Skeletal muscle tissue (tissue), 3 donors: ENCODE measurements at regions not wholly inside any gene's neighbourhood (a gene's known extent, or its start where the extent isn't known, plus 50 kb on each side); places are given as distances from the start of the nearest gene placed in this dataset.
A peak's percentile ranks its signal among the peaks of the same experiment; 100 is the strongest.
"Not testable (repeated sequence)": the region's sequence is repeated elsewhere in the genome, so short reads cannot be mapped to it uniquely, and the experiment has no call there.

Source experiments
- H3K27ac ChIP-seq: one replicate; pipeline ENCODE4 v1.7.0; 2013; ENCODE audit warnings: mild to moderate bottlenecking, low read depth, low read length, inconsistent platforms
- H3K27me3 ChIP-seq, 3 donors: one replicate each; pipeline ENCODE4 v1.7.0; 2013; ENCODE audit warnings: low read length in 3 of 3; ENCODE audit not compliant: control insufficient read depth in 3 of 3, insufficient read depth in 3 of 3
- H3K36me3 ChIP-seq, 3 donors: one replicate each; pipeline ENCODE4 v1.7.0; 2013; ENCODE audit warnings: low read length in 3 of 3; ENCODE audit not compliant: control insufficient read depth in 3 of 3, insufficient read depth in 3 of 3
- H3K4me1 ChIP-seq, 3 donors: one replicate each; pipeline ENCODE4 v1.7.0; 2013; ENCODE audit warnings: low read length in 3 of 3, mild to moderate bottlenecking in 3 of 3; ENCODE audit not compliant: control insufficient read depth in 3 of 3, insufficient read depth in 3 of 3
- H3K4me3 ChIP-seq, 3 donors: one replicate each; pipeline ENCODE4 v1.7.0; 2013; ENCODE audit warnings: low read length in 3 of 3
- H3K9ac ChIP-seq, 3 donors: one replicate each; pipeline ENCODE4 v1.7.0; 2013; ENCODE audit warnings: low read length in 3 of 3, mild to moderate bottlenecking in 3 of 3, moderate library complexity in 2 of 3, low read depth in 1 of 3
- H3K9me3 ChIP-seq, 3 donors: one replicate each; pipeline ENCODE4 v1.7.0; 2013; ENCODE audit warnings: low read length in 3 of 3; ENCODE audit not compliant: control insufficient read depth in 3 of 3
- donor health status: Osteomylitis.

DNA sequence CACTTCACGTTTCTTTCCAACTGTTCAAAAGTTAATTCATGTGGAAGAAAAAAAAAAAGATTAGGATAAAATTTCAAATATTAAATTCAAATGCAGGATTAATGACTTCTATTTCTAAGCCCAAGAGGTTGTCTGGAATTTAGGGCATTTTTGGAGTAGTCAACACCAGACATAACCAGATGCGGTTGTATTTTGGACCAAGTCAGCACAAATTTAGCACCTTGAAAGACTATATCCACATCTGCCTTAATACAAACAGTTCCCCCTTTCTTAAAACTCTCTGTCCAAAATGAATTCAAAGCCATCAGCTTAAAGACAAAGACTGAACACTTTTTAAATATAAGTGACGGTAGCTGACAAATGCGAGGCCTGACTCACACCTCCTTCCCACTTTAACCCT is 282.9 kb downstream of the C16orf95 start:
- no peaks in the 10 kb centered on the region for H3K9me3 ChIP-seq
- no peak overlapping the region for H3K9ac ChIP-seq
- no peak overlapping the region for H3K4me3 ChIP-seq
- H3K27me3 ChIP-seq, result peaks cover 0 to 6% (median 4%) of the 10 kb centered on the region in 3 donors
- H3K36me3 ChIP-seq, result no peaks in the 10 kb centered on the region
- peaks cover 0 to 17% (median 16%) of the 10 kb centered on the region in 3 donors for H3K4me1 ChIP-seq
- peak overlapping the region; percentile 83 for H3K27ac ChIP-seq

GRCh38 chr16:87035053-87035452 is 282.1 kb downstream of the C16orf95 start:
- Histone ChIP-seq H3K4me3 (no peak overlapping the region), H3K27me3 (peaks cover 0 to 9% (median 4%) of the 10 kb centered on the region in 3 donors), H3K36me3 (no peaks in the 10 kb centered on the region), H3K9ac (no peak overlapping the region), H3K4me1 (peaks cover 0 to 17% (median 16%) of the 10 kb centered on the region in 3 donors), H3K9me3 (no peaks in the 10 kb centered on the region), H3K27ac (no peak overlapping the region)

- Histone ChIP-seq H3K9me3 (no peaks in the 10 kb centered on the region), H3K9ac (no peak overlapping the region), H3K4me1 (peaks cover 0 to 16% (median 16%) of the 10 kb centered on the region in 3 donors), H3K27ac (no peak overlapping the region), H3K27me3 (peaks cover 4 to 26% (median 9%) of the 10 kb centered on the region in 3 donors), H3K4me3 (no peak overlapping the region), H3K36me3 (no peaks in the 10 kb centered on the region)
Observed at GRCh38 chr16:87037012-87037411, 280.2 kb downstream of the C16orf95 start.

DNA sequence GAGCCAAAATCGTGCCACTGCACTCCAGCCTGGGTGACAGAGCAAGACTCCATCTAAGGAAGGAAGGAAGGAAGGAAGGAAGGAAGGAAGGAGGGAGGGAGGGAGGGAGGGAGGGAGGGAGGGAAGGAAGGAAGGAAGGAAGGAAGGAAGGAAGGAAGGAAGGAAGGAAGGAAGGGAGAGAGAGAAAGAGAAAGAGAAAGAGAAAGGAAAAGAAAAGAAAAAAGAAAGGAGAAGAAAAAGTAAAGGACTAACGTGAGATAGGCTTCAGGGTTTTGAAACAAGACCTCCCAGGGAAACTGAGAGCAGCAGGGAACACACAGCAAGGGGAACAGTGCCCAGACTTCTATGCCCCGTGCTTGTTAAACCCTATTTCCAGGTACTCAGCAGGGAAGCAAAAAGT is 278.7 kb downstream of the C16orf95 start:
- H3K4me3 ChIP-seq, H3K9me3 ChIP-seq: not testable (repeated sequence)

GRCh38 chr16:87040169-87041117 is 276.7 kb downstream of the C16orf95 start:
- peaks cover 10 to 47% (median 21%) of the 10 kb centered on the region in 3 donors for H3K27me3 ChIP-seq
- no peak overlapping the region for H3K9ac ChIP-seq
- no peak overlapping the region for H3K4me3 ChIP-seq
- no peaks in the 10 kb centered on the region for H3K36me3 ChIP-seq
- H3K4me1 ChIP-seq, result peaks cover 0 to 3% (median 0%) of the 10 kb centered on the region in 3 donors
- no peak overlapping the region for H3K27ac ChIP-seq
- no peaks in the 10 kb centered on the region for H3K9me3 ChIP-seq

More for the DNA sequence above, 278.7 kb downstream of the C16orf95 start:
- H3K36me3 ChIP-seq, H3K9ac ChIP-seq, H3K27ac ChIP-seq, H3K4me1 ChIP-seq: not testable (repeated sequence)
- H3K27me3 ChIP-seq, result peaks cover 10 to 33% (median 13%) of the 10 kb centered on the region in 3 donors

GRCh38 chr16:87041286-87041685 is 275.9 kb downstream of the C16orf95 start:
- Histone ChIP-seq H3K4me3 (no peak overlapping the region), H3K36me3 (no peaks in the 10 kb centered on the region), H3K27ac (no peak overlapping the region), H3K9ac (no peak overlapping the region), H3K27me3 (peaks cover 14 to 55% (median 28%) of the 10 kb centered on the region in 3 donors), H3K9me3 (no peaks in the 10 kb centered on the region), H3K4me1 (peaks cover 0 to 3% (median 0%) of the 10 kb centered on the region in 3 donors)

GRCh38 chr16:87042551-87043230 is 274.5 kb downstream of the C16orf95 start:
- Histone ChIP-seq H3K4me1 (peaks cover 0 to 3% (median 0%) of the 10 kb centered on the region in 3 donors), H3K9ac (no peak overlapping the region), H3K27me3 (peaks cover 26 to 69% (median 37%) of the 10 kb centered on the region in 3 donors), H3K27ac (no peak overlapping the region), H3K9me3 (no peaks in the 10 kb centered on the region), H3K36me3 (no peaks in the 10 kb centered on the region), H3K4me3 (no peak overlapping the region)

GRCh38 chr16:87043231-87044031 is 273.8 kb downstream of the C16orf95 start:
- no peaks in the 10 kb centered on the region for H3K9me3 ChIP-seq
- H3K4me3 ChIP-seq, result no peak overlapping the region
- peaks cover 28 to 77% (median 40%) of the 10 kb centered on the region in 3 donors for H3K27me3 ChIP-seq
- H3K9ac ChIP-seq, result no peak overlapping the region
- H3K27ac ChIP-seq, result no peak overlapping the region
- H3K36me3 ChIP-seq, result no peaks in the 10 kb centered on the region
- H3K4me1 ChIP-seq, result peaks cover 0 to 3% (median 0%) of the 10 kb centered on the region in 3 donors

GRCh38 chr16:87044032-87044382 is 273.2 kb downstream of the C16orf95 start:
- Histone ChIP-seq H3K9ac (no peak overlapping the region), H3K4me3 (no peak overlapping the region), H3K36me3 (no peaks in the 10 kb centered on the region), H3K27me3 (peaks cover 30 to 82% (median 40%) of the 10 kb centered on the region in 3 donors), H3K27ac (no peak overlapping the region), H3K4me1 (peaks cover 0 to 3% (median 0%) of the 10 kb centered on the region in 3 donors), H3K9me3 (no peaks in the 10 kb centered on the region)
